Fibroblast of lung (primary cell): ENCODE measurements at regions not wholly inside any gene's neighbourhood (a gene's known extent, or its start where the extent isn't known, plus 50 kb on each side); places are given as distances from the start of the nearest gene placed in this dataset.

Source experiments
- DNase-seq, 2 donors: peaks; one replicate each; pipeline versions ENCODE4 v3.0.0 to v3.0.0-alpha.2; 2010; ENCODE audit warnings: low read depth in 2 of 2
- H2AFZ ChIP-seq: 2 replicates; pipeline ENCODE4 v1.5.1; 2012; ENCODE audit warnings: low read length, control low read depth, inconsistent platforms
- H3K27ac ChIP-seq: 2 replicates; pipeline ENCODE4 v1.5.1; 2011; ENCODE audit warnings: low read length, control low read depth; ENCODE audit not compliant: insufficient read depth
- H3K27me3 ChIP-seq: 2 replicates; pipeline ENCODE4 v1.5.1; 2011; ENCODE audit warnings: mild to moderate bottlenecking, low read length; ENCODE audit not compliant: control insufficient read depth, insufficient read depth
- H3K36me3 ChIP-seq: 2 replicates; pipeline ENCODE4 v1.5.1; 2011; ENCODE audit warnings: low read length; ENCODE audit not compliant: control insufficient read depth, insufficient read depth
- H3K4me1 ChIP-seq: 2 replicates; pipeline ENCODE4 v1.5.1; 2011; ENCODE audit warnings: low read length; ENCODE audit not compliant: control insufficient read depth, insufficient read depth; ENCODE audit errors: extremely low read depth
- H3K4me2 ChIP-seq: 2 replicates; pipeline ENCODE4 v1.5.1; 2011; ENCODE audit warnings: low read length, control low read depth; ENCODE audit not compliant: insufficient read depth; ENCODE audit errors: extremely low read depth
- H3K4me3 ChIP-seq, 4 experiments: fragments of 200-600 bp in 1 of 4; sonication (generic) in 1 of 4; replicated peaks in 1 of 4; 2 replicates each; pipeline ENCODE4 v1.5.1; 2011 to 2016; ENCODE audit warnings: low read length in 4 of 4, low read depth in 3 of 4, mild to moderate bottlenecking in 3 of 4, control low read depth in 2 of 4, inconsistent platforms in 1 of 4, mixed read lengths in 1 of 4; ENCODE audit not compliant: insufficient read depth in 1 of 4; ENCODE audit errors: control extremely low read depth in 1 of 4
- H3K79me2 ChIP-seq: 2 replicates; pipeline ENCODE4 v1.5.1; 2012; ENCODE audit warnings: mild to moderate bottlenecking, low read length, inconsistent platforms; ENCODE audit not compliant: control insufficient read depth, insufficient read depth
- H3K9ac ChIP-seq: 2 replicates; pipeline ENCODE4 v1.5.1; 2011; ENCODE audit warnings: mild to moderate bottlenecking, low read length, control low read depth; ENCODE audit not compliant: insufficient read depth
- H3K9me3 ChIP-seq: 2 replicates; pipeline ENCODE4 v1.5.1; 2012; ENCODE audit warnings: low read depth, low read length; ENCODE audit not compliant: control insufficient read depth, insufficient read depth
- H4K20me1 ChIP-seq: 2 replicates; pipeline ENCODE4 v1.5.1; 2011; ENCODE audit warnings: low read length; ENCODE audit not compliant: control insufficient read depth, insufficient read depth; ENCODE audit errors: extremely low read depth
- EZH2 ChIP-seq: IDR thresholded peaks from 2 replicates; pipeline ENCODE4 v1.5.1; 2012; ENCODE audit warnings: low read length, control low read depth, mild to moderate bottlenecking; ENCODE audit errors: missing control alignments
- TF ChIP-seq, protein P1 (sequence below), 2 donors: IDR thresholded peaks in 1 of 2; conservative IDR thresholded peaks in 1 of 2; 1 replicate in 1 of 2; 2 replicates in 1 of 2; pipeline ENCODE4 v1.5.1; 2011 to 2012; ENCODE audit warnings: low read length in 2 of 2, control low read depth in 1 of 2, inconsistent platforms in 1 of 2, low read depth in 1 of 2, mild to moderate bottlenecking in 1 of 2

DNA sequence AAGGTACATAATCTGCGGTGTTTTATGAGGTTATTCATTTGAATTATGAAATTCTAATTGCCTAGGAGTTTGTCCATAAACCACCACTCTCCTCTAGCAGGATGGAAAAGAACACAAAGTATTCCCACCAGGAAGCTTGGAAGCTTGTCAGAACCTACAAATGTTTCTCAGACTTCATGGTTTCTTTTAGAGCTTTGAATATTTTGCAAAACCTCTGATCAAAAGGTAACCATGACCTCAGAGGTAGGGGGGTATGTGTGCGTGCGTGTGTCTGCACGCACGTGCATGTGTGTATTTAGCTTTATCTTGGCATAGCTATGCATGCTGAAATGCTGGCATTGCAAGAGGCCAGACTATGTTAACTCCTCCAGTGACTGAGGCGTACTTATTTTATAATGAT is 847.0 kb downstream of the TLE1 start:
- H3K9ac ChIP-seq = no peak overlapping the region
- H3K4me1 ChIP-seq = no peaks in the 10 kb centered on the region
- H4K20me1 ChIP-seq = no peaks in the 10 kb centered on the region
- no peaks in the 10 kb centered on the region for H3K9me3 ChIP-seq
- H3K4me3 ChIP-seq = no peak overlapping the region
- no peaks in the 10 kb centered on the region for H3K27me3 ChIP-seq
- H3K4me2 ChIP-seq = no peak overlapping the region
- no peak for TF ChIP-seq EZH2
- TF ChIP-seq, protein P1, sequence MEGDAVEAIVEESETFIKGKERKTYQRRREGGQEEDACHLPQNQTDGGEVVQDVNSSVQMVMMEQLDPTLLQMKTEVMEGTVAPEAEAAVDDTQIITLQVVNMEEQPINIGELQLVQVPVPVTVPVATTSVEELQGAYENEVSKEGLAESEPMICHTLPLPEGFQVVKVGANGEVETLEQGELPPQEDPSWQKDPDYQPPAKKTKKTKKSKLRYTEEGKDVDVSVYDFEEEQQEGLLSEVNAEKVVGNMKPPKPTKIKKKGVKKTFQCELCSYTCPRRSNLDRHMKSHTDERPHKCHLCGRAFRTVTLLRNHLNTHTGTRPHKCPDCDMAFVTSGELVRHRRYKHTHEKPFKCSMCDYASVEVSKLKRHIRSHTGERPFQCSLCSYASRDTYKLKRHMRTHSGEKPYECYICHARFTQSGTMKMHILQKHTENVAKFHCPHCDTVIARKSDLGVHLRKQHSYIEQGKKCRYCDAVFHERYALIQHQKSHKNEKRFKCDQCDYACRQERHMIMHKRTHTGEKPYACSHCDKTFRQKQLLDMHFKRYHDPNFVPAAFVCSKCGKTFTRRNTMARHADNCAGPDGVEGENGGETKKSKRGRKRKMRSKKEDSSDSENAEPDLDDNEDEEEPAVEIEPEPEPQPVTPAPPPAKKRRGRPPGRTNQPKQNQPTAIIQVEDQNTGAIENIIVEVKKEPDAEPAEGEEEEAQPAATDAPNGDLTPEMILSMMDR (conservative IDR thresholded peaks at IDR 0.05 in 1 of 2, IDR thresholded peaks at IDR 0.05 in 1 of 2; ENCODE audit: low read depth in 1 of 2, low read length in 2 of 2) = no peak
- DNase-seq = peak in 1 of 2 donors; percentile 22
- no peaks in the 10 kb centered on the region for H3K79me2 ChIP-seq
- no peaks in the 10 kb centered on the region for H3K36me3 ChIP-seq
- no peak overlapping the region for H3K27ac ChIP-seq
- no peak overlapping the region for H2AFZ ChIP-seq

DNA sequence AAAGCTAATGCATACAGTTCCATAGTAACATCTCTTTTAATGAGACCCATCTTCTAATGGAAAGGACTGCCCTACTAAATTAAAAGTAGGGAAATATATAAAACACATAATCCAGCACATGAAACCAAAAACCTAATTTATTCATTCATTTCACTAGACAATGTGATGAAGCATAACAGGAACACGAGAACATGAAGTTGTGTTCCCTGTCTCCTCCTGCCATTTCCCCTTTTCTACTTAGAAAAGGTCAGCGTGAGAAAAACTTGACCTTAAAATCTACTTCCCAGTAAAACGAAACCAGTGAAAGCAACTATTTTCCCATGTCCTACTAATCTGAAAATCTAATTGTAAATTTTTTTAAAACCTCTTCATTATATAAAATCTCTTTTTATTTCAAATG is 847.5 kb downstream of the TLE1 start:
- Histone ChIP-seq H3K4me3 (no peak overlapping the region), H3K9me3 (no peaks in the 10 kb centered on the region), H3K79me2 (no peaks in the 10 kb centered on the region), H4K20me1 (no peaks in the 10 kb centered on the region), H3K9ac (no peak overlapping the region), H3K4me2 (no peak overlapping the region), H2AFZ (no peak overlapping the region), H3K27ac (no peak overlapping the region), H3K4me1 (no peaks in the 10 kb centered on the region), H3K27me3 (no peaks in the 10 kb centered on the region), H3K36me3 (no peaks in the 10 kb centered on the region)
- TF ChIP-seq, protein P1 (conservative IDR thresholded peaks at IDR 0.05 in 1 of 2, IDR thresholded peaks at IDR 0.05 in 1 of 2; ENCODE audit: low read depth in 1 of 2, low read length in 2 of 2) = no peak
- no peak for TF ChIP-seq EZH2
- no peak for DNase-seq

DNA sequence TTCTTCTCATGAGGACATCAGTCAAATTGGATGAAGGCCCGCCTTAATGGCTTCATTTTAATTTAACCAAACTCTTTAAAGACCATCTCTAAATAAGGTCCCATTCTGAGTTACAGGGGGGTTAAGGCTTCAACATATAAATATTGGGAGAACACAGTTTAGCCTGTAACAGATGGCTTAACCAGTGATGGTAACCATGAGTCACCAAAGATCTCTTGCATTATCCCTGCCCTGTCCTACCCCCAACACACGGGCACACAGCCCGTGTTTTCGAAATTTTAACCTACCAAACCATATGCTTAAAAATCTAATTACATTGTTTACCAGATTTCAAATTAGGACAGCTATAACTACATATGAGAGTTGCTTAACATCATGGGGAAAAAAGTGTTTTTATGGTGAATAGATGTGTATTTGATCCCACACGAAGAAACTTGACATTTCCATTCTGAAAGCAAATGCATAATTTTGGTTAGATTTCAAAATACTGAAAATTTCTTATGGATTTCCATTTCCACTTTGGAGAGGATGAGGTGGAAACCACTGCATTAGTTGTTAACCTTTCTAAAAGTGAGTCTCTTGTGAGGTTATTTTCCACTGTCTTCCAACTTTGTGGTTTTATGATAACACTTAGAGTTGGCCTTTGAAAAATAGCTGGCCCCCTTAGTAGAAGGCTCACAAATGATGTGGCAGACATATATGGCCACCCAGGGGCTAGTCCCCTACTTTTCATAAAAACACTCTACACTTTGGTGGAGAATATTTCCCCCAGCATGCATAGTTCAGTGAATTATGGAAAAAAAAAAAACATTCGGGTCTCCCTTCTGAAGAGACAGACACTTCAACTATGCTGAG is 849.3 kb downstream of the TLE1 start:
- H2AFZ ChIP-seq = no peak overlapping the region
- H3K9ac ChIP-seq = no peak overlapping the region
- DNase-seq = peak in 1 of 2 donors; percentile 83

More for the DNA sequence above, 849.3 kb downstream of the TLE1 start:
- TF ChIP-seq, protein P1 (conservative IDR thresholded peaks at IDR 0.05 in 1 of 2, IDR thresholded peaks at IDR 0.05 in 1 of 2; ENCODE audit: low read depth in 1 of 2, low read length in 2 of 2) = no peak
- no peak for TF ChIP-seq EZH2
- H3K36me3 ChIP-seq = no peaks in the 10 kb centered on the region
- no peak overlapping the region for H3K4me3 ChIP-seq
- H3K4me1 ChIP-seq = no peaks in the 10 kb centered on the region
- H3K9me3 ChIP-seq = no peaks in the 10 kb centered on the region
- H3K4me2 ChIP-seq = no peak overlapping the region
- H4K20me1 ChIP-seq = no peaks in the 10 kb centered on the region
- no peaks in the 10 kb centered on the region for H3K27me3 ChIP-seq
- no peaks in the 10 kb centered on the region for H3K79me2 ChIP-seq
- H3K27ac ChIP-seq = no peak overlapping the region
